ENCODE measurements at regions not wholly inside any gene's neighbourhood (a gene's known extent, or its start where the extent isn't known, plus 50 kb on each side); places are given as distances from the start of the nearest gene placed in this dataset.

DNA sequence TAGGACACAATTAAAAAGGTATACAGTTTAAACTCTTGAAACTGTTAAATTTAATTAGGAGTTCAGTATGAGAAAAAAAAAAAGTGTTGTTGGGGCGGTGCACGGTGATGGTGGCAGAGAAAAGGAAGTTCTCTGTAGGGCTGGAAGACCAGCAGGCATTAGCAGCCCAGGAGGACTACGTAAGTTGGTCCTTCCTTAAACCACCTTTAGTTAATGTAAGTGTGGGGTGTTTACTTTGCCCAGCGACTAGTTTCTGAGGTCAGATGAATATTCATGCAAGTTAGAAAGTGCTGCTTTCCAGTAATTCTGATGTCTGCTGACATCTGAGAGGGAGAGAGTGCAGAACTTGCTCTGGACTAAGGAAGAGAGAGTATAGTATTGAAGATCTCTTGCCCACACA is 54.9 kb downstream of the NKX2-1 start:
- Mint-ChIP-seq H3K4me1 (no peaks in the 10 kb centered on the region), H3K36me3 (ENCODE audit: low read depth) (no peaks in the 10 kb centered on the region), H3K9me3 (ENCODE audit: low read depth) (no peaks in the 10 kb centered on the region), H3K4me3 (no peak overlapping the region), H3K27me3 (peaks cover 26% of the 10 kb centered on the region), H3K27ac (no peak overlapping the region)
- POLR2A ChIA-PET: no interaction called here
- ATAC-seq (no peak), DNase-seq (no peak)
- CTCF ChIA-PET: no interaction called here
- intact Hi-C loops (cut with DNase I, micrococcal nuclease): no loop called here

DNA sequence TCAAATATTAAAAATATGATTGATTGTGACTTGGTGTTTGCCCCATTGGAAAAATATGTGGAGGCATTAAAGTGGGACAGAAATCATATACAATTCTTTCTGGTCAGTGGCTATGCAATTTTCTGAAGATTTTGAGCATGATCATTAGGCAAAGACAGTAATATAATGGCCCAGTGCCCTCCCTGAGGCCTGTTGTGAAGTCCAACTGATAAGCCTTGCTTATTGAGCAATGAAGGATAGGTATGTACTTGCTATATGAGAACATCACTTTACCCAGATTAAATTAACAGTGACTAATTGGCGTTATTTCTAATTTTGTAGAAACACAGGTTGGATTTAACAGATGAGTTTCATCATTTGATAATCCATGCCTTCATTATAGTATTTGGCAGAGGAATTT is 57.1 kb downstream of the NKX2-1 start:
- intact Hi-C loops (cut with DNase I, micrococcal nuclease): no loop called here
- Mint-ChIP-seq H3K27me3 (peaks cover 26% of the 10 kb centered on the region), H3K4me3 (no peak overlapping the region), H3K4me1 (no peaks in the 10 kb centered on the region), H3K36me3 (ENCODE audit: low read depth) (no peaks in the 10 kb centered on the region), H3K9me3 (ENCODE audit: low read depth) (no peaks in the 10 kb centered on the region), H3K27ac (no peak overlapping the region)
- ATAC-seq (no peak), DNase-seq (no peak)
- CTCF ChIA-PET: interaction anchor here (0.8 kb wide), 1 partner anchor 61 kb away, joined by 6 read pairs; no protein-coding TSS in a partner anchor
- POLR2A ChIA-PET: no interaction called here

DNA sequence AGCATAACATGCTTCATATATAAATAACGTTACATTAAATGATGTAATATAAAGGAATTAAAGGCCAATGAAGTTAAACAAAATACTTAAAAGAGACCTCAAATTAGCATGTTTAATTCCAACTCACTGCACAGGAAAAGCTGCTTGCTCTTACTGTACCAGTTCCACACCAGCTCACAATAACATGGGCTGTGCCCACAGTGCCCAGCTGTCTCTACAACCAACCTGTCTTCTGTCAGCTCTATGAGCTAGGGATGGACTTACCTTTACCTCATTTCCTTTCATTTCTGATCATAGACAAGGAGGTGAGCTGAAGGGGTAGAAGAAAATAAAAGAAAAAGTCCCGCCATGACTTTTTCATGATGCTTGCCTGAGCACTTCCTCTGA is 64.8 kb downstream of the NKX2-1 start:
- no peaks in the 10 kb centered on the region for H3K4me1 Mint-ChIP-seq
- ATAC-seq: no peak

DNA sequence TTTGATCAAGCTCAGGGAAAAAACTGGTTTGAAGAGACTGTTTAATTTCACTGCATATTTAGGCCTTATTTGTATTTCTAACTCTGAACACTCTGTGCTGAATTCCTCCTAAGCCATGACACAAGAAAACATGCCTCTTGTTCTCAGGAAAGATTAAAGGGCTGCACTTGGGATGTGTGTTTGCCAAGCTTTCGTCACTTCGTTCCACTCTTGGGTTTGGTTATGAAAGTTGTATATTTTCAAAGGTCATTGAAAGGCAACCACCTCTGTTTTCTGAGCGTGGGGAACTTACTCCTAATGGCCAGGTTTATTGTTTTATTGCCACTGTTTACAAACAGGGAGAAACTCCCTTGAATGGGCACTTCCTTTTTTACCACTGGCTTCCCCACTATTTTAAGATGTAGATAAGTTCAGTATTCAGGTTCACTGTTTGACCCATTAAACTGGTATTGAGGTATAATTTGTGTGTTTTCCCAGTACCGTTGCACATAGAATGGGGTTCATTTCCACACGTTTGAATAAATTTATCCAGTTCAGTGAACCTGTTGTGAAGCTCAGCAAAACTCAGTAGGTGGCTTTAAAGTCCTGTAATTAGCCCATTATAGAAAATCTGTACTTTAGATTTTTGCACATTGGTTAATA is 65.3 kb downstream of the NKX2-1 start:
- intact Hi-C loops (cut with DNase I, micrococcal nuclease): no loop called here
- DNase-seq: no peak
- H3K9me3 Mint-ChIP-seq (ENCODE audit: low read depth): no peaks in the 10 kb centered on the region
- H3K36me3 Mint-ChIP-seq (ENCODE audit: low read depth): no peaks in the 10 kb centered on the region
- no peaks in the 10 kb centered on the region for H3K4me1 Mint-ChIP-seq
- ChIA-PET CTCF (interaction anchor here (0.7 to 0.8 kb wide), 2 partner anchors 13 to 82 kb away, joined by 3 read pairs; no protein-coding TSS in a partner anchor), POLR2A (no interaction called here)
- H3K27me3 Mint-ChIP-seq: peaks cover 6% of the 10 kb centered on the region
- H3K4me3 Mint-ChIP-seq: no peak overlapping the region
- ATAC-seq: no peak
- no peak overlapping the region for H3K27ac Mint-ChIP-seq

More for the DNA sequence above, 64.8 kb downstream of the NKX2-1 start:
- ChIA-PET CTCF (interaction anchor here (0.8 kb wide), 1 partner anchor 13 kb away, joined by 3 read pairs; no protein-coding TSS in a partner anchor), POLR2A (no interaction called here)
- Mint-ChIP-seq H3K36me3 (ENCODE audit: low read depth) (no peaks in the 10 kb centered on the region), H3K27me3 (peaks cover 8% of the 10 kb centered on the region), H3K27ac (no peak overlapping the region), H3K9me3 (ENCODE audit: low read depth) (no peaks in the 10 kb centered on the region), H3K4me3 (no peak overlapping the region)
- DNase-seq: no peak
- intact Hi-C loops (cut with DNase I, micrococcal nuclease): no loop called here

DNA sequence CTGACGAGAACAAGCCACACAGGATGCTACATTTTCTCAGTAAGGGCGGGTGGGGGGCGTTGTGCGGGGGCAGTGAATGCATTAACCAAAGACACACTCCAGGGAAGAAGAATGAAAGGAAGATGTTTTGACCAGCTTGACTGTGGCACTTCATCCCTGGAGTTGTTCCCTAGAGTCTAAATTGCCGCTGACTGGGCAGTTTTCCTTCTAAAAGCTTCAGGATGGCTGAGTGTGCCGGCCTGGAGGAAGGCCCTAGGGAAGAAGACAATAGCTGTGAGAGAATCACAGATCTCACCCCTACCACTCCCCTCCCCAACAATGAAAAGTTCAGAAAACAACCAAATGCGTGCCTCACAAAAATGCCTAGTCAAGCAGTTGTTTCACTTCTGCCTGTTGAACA is 67.2 kb downstream of the NKX2-1 start:
- Mint-ChIP-seq H3K4me1 (no peaks in the 10 kb centered on the region), H3K27me3 (peaks cover 7% of the 10 kb centered on the region), H3K4me3 (no peak overlapping the region), H3K9me3 (ENCODE audit: low read depth) (no peaks in the 10 kb centered on the region), H3K36me3 (ENCODE audit: low read depth) (no peaks in the 10 kb centered on the region), H3K27ac (no peak overlapping the region)
- intact Hi-C loops (cut with DNase I, micrococcal nuclease): no loop called here
- POLR2A ChIA-PET: no interaction called here
- CTCF ChIA-PET: interaction anchor here (0.8 to 1.3 kb wide), 2 partner anchors 73 to 660 kb away, joined by 3 read pairs; no protein-coding TSS in a partner anchor
- ATAC-seq: no peak
- DNase-seq: no peak

DNA sequence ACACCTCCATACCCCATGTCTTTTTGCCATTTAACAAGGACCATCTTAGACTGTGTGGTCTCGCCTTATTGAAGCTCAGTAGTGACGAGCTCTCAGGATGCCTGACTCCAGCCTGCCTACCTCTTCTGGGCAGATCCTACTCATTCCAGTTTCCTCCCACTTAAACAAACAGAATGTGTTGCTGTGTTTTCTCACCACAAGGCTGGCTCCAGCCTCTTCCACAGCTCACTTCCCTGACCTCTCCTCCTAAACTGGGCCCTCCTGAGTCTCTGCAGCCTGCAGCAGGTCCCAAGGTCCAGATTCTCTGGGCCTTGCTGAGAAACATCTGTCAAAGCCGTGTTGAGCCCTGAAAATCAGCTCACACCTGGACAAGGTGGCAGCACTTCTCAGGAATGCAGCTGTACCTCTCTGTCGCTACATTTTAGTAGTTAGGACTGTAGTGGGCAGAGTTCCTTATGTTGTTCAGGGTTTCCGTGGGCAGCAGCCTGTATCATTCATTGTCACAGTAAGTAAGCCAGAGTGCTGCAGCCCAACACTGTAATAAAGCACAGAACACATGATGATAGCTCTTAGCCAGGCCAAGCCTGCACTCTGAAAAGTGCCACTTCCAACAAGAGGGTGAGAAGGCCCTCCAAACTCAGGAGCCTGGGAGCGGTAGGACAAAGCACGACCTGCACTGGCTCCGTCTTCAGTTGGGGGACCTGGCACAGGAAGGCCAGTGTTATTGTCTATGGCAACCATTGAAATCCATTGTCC is 68.5 kb downstream of the NKX2-1 start:
- no peak for ATAC-seq
- H3K36me3 Mint-ChIP-seq (ENCODE audit: low read depth): no peaks in the 10 kb centered on the region
- POLR2A ChIA-PET: no interaction called here
- intact Hi-C loops (cut with DNase I, micrococcal nuclease): no loop called here
- H3K4me3 Mint-ChIP-seq: no peak overlapping the region
- no peak overlapping the region for H3K27ac Mint-ChIP-seq
- CTCF ChIA-PET: interaction anchor here (1.2 kb wide), 1 partner anchor 78 kb away, joined by 4 read pairs; no protein-coding TSS in a partner anchor
- H3K4me1 Mint-ChIP-seq: no peaks in the 10 kb centered on the region
- H3K9me3 Mint-ChIP-seq (ENCODE audit: low read depth): no peaks in the 10 kb centered on the region
- H3K27me3 Mint-ChIP-seq: peaks cover 6% of the 10 kb centered on the region
- no peak for DNase-seq

DNA sequence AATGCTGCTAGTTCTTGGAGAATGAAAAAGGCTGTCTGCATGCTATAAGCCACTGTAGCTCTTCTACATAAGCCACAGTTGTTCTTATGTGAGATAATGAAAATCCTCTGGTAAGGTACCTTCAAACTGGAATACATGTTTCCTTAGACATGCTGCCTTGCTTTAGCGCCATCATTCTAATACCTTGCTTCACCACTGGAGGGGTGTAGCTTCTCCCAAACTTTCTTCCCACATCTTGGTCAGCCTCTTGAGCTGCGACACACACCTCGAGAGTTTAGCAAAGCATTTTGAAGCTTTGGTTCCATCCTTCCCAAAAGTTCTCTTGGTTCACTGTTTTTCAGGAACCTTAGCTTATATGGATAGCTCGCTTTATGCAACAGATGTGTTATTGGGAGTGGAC is 69.5 kb downstream of the NKX2-1 start:
- no peaks in the 10 kb centered on the region for H3K4me1 Mint-ChIP-seq
- no peak overlapping the region for H3K27ac Mint-ChIP-seq
- DNase-seq (no peak), ATAC-seq (no peak)
- H3K27me3 Mint-ChIP-seq: peaks cover 6% of the 10 kb centered on the region
- H3K36me3 Mint-ChIP-seq (ENCODE audit: low read depth): no peaks in the 10 kb centered on the region
- intact Hi-C loops (cut with DNase I, micrococcal nuclease): no loop called here
- H3K4me3 Mint-ChIP-seq: no peak overlapping the region
- no peaks in the 10 kb centered on the region for H3K9me3 Mint-ChIP-seq (ENCODE audit: low read depth)
- ChIA-PET CTCF (interaction anchor here (1.2 kb wide), 1 partner anchor 77 kb away, joined by 4 read pairs; no protein-coding TSS in a partner anchor), POLR2A (no interaction called here)

DNA sequence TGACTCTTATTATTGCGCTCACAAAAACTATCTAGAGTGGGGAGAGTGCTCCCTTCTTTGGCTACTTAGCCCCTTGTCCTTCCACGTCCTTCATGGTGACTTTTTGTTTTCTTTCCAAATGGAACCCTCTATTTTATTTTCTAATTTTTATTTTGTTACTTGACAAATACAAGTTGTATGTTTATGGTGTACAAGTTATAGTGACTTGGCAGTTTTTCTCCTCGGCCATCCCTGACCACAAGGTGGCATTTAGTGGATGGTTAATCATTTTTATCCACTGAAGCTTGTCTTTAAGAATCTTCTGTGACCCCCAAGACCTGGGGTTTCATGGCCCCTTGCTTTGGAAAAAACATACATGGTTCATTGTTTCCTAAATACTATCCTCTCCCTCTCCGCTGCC is 70.1 kb downstream of the NKX2-1 start:
- ATAC-seq: no peak
- no peak overlapping the region for H3K27ac Mint-ChIP-seq

DNA sequence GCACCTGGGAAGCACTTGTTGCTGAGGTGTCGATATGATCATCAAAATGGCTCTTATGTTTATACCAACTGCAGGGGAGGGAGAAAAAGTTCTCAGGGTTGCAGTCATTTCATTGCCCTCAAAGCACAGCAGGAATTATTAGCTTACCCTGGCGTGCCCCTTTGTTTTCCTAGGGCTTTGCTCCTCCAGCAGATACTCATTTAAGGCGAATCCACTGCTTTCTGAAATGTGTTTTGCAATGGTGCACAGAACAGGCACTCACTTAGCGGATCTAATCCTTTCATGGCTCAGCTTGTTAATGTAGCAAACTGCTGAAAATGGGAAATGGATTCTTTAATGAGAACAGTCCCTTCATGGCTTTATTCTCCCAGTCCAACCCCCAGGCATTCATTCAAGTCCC is 76.7 kb downstream of the NKX2-1 start:
- CTCF ChIA-PET: interaction anchor here (0.6 kb wide), 1 partner anchor 291 kb away, joined by 3 read pairs; no protein-coding TSS in a partner anchor
- ATAC-seq: no peak

More for the DNA sequence above, 70.1 kb downstream of the NKX2-1 start:
- no peak for DNase-seq
- CTCF ChIA-PET: interaction anchor here (1.2 kb wide), 1 partner anchor 76 kb away, joined by 4 read pairs; no protein-coding TSS in a partner anchor
- POLR2A ChIA-PET: no interaction called here
- no peak overlapping the region for H3K4me3 Mint-ChIP-seq
- H3K36me3 Mint-ChIP-seq (ENCODE audit: low read depth): no peaks in the 10 kb centered on the region
- H3K27me3 Mint-ChIP-seq: peaks cover 7% of the 10 kb centered on the region
- H3K4me1 Mint-ChIP-seq: no peaks in the 10 kb centered on the region
- H3K9me3 Mint-ChIP-seq (ENCODE audit: low read depth): no peaks in the 10 kb centered on the region
- intact Hi-C loops (cut with DNase I, micrococcal nuclease): no loop called here

DNA sequence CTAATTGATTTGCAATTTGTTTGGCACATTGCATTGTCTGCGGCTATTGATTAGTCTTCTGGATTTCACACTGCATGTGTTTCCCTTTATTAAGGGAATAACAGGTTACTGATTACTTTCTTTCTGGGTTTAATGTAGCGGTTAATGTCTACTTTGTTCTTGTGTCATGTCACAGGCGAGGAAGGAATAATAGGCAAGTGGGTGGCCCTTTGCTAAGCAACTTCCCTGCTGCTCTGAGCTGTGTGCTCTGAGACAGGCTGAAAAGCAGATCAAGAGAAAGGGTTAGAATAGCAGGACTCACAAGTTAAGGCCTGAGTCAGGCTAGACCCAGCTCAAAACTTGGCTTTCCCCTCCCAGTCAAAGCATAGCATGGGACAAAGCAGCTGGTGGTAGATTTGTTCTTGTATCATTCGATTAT is 77.2 kb downstream of the NKX2-1 start:
- no peaks in the 10 kb centered on the region for H3K4me1 Mint-ChIP-seq

More for the DNA sequence above, 76.7 kb downstream of the NKX2-1 start:
- intact Hi-C loops (cut with DNase I, micrococcal nuclease): no loop called here
- Mint-ChIP-seq H3K36me3 (ENCODE audit: low read depth) (no peaks in the 10 kb centered on the region), H3K4me3 (no peak overlapping the region), H3K27me3 (peaks cover 11% of the 10 kb centered on the region), H3K9me3 (ENCODE audit: low read depth) (no peaks in the 10 kb centered on the region), H3K4me1 (no peaks in the 10 kb centered on the region), H3K27ac (no peak overlapping the region)
- POLR2A ChIA-PET: no interaction called here
- no peak for DNase-seq

DNA sequence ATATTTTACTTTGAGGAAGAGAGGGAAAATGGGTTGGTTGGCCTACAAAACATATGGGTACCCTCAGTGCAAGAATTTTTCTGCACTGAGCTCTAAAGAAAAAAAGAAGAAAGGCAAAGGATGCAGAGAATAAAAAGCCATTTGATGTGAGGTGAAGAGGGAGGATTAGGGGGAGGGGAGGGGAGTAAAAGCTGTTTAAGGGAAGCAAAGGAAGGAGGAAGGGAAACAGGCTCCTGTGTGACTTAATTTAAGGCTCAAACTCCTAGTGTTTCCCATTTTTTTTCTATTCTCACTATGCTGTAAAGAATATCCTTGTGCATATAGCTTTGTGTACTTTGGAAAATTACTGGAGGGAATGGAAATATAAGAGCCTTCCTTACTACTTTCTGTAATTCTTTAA is 78.7 kb downstream of the NKX2-1 start:
- Mint-ChIP-seq H3K27ac (no peak overlapping the region), H3K4me1 (no peaks in the 10 kb centered on the region), H3K4me3 (no peak overlapping the region), H3K36me3 (ENCODE audit: low read depth) (no peaks in the 10 kb centered on the region), H3K9me3 (ENCODE audit: low read depth) (no peaks in the 10 kb centered on the region), H3K27me3 (peaks cover 11% of the 10 kb centered on the region)
- ATAC-seq (no peak), DNase-seq (no peak)
- ChIA-PET POLR2A (no interaction called here), CTCF (interaction anchor here (0.6 to 1.2 kb wide), 3 partner anchors 14 to 112 kb away, joined by 3 to 6 read pairs (median 3); no protein-coding TSS in a partner anchor)
- intact Hi-C loops (cut with DNase I, micrococcal nuclease): no loop called here

More for the DNA sequence above, 77.2 kb downstream of the NKX2-1 start:
- CTCF ChIA-PET: interaction anchor here (0.6 kb wide), 2 partner anchors 9 to 291 kb away, joined by 3 read pairs; no protein-coding TSS in a partner anchor
- DNase-seq (no peak), ATAC-seq (no peak)
- POLR2A ChIA-PET: no interaction called here
- Mint-ChIP-seq H3K27ac (no peak overlapping the region), H3K4me3 (no peak overlapping the region), H3K9me3 (ENCODE audit: low read depth) (no peaks in the 10 kb centered on the region), H3K27me3 (peaks cover 11% of the 10 kb centered on the region), H3K36me3 (ENCODE audit: low read depth) (no peaks in the 10 kb centered on the region)
- intact Hi-C loops (cut with DNase I, micrococcal nuclease): no loop called here

DNA sequence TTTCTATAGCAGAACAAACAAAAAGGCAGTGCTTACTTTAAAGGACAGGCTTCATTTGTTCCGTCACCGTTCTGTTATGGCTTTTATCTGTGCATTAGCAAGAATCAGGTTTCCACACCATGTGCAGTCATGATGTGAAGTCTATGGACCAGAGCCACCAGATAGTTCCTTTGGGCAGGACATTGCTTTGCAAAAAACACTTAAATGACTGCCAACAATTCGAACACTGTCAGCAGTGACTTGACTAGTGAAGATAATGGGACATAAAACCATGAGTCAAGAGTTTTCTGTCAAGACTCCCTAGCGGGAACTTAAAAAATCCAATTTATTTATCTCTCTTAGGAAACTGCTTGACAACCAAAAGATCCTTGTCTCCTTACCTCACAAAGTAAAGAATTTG is 80.3 kb downstream of the NKX2-1 start:
- intact Hi-C loops (cut with DNase I, micrococcal nuclease): no loop called here
- H3K27me3 Mint-ChIP-seq: peaks cover 8% of the 10 kb centered on the region
- no peak for ATAC-seq
- H3K27ac Mint-ChIP-seq: no peak overlapping the region
- CTCF ChIA-PET: interaction anchor here (0.8 kb wide), 1 partner anchor 583 kb away, joined by 4 read pairs; no protein-coding TSS in a partner anchor
- no peaks in the 10 kb centered on the region for H3K9me3 Mint-ChIP-seq (ENCODE audit: low read depth)
- H3K4me1 Mint-ChIP-seq: no peaks in the 10 kb centered on the region
- H3K36me3 Mint-ChIP-seq (ENCODE audit: low read depth): no peaks in the 10 kb centered on the region
- H3K4me3 Mint-ChIP-seq: no peak overlapping the region
- no peak for DNase-seq
- POLR2A ChIA-PET: no interaction called here

Data from activated CD4-positive, alpha-beta T cell treated with anti-CD3 and anti-CD28 coated beads for 36 hours (primary cell).